ENCODE measurements at regions not wholly inside any gene's neighbourhood (a gene's known extent, or its start where the extent isn't known, plus 50 kb on each side); places are given as distances from the start of the nearest gene placed in this dataset.
"Not testable (repeated sequence)": the region's sequence is repeated elsewhere in the genome, so short reads cannot be mapped to it uniquely, and the experiment has no call there.

DNA sequence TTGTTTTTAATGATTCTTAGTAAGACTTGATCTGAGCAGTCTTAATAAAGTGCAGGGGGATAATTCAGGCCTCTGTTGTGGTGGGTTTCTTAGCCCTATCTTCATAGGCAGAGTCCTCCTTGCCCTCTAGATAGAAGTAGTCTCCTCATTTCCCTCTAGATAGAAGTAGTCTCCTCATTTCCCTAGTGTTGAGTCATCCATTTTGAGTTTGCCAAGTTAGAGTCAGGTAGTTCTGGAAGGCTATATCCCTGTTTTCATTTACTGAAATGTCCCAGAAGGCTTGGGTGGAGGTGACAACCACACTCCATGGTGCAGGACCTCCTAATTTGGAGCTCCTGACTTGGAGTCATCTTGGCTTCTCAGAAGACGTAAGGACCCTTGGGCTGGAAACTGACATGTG lies 384.6 kb downstream of the MLLT3 start:
- no peak for DNase-seq

DNA sequence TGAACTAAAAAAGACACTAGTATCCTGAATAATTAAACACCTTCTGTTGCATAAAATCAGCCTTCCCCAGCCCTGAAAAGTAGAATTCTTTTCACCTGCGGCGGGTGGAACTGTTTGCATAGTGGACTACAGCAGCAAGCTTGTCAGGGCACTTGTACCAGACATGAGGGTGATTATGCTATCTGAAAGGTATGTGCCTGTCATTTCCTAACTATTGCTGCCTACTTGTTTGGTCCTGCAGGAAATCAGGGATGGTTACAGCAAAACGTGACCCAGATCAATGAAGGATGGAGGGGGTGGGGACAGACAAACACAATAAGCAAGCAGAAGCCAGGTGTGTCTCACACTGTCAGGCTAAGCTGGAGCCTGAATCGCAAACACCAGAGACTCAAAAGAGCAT lies 385.6 kb downstream of the MLLT3 start:
- no peak for DNase-seq

DNA sequence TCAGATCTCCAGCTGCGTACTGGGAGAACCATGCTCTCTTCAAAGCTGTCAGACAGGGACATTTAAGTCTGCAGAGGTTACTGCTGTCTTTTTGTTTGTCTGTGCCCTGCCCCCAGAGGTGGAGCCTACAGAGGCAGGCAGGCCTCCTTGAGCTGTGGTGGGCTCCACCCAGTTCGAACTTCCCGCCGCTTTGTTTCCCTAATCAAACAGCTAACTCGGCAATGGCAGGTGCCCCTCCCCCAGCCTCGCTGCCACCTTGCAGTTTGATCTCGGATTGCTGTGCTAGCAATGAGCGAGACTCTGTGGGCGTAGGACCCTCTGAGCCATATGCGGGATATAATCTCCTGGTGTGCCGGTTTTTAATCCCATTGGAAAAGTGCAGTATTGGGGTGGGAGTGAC lies 387.1 kb downstream of the MLLT3 start:
- DNase-seq: not testable (repeated sequence)

DNA sequence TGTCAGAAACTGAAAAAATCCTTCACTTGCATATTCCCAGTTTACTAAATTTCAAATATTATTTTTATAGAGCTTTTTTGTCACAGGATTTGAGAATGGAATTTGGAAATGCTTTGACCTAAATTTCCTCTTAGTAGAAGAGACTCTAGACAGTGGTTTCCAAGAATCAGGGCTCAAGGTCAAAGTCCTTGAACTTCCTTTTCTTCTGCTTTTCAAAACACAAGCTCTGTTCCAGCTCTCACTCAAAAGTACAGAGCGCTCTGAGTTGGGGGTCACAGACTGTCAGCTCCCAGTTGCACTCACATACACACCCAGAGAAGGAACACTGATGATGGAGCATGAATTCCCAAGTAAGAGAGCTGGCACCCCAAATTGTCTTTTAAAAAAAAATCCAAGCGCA lies 394.2 kb downstream of the MLLT3 start:
- no peak for DNase-seq

DNA sequence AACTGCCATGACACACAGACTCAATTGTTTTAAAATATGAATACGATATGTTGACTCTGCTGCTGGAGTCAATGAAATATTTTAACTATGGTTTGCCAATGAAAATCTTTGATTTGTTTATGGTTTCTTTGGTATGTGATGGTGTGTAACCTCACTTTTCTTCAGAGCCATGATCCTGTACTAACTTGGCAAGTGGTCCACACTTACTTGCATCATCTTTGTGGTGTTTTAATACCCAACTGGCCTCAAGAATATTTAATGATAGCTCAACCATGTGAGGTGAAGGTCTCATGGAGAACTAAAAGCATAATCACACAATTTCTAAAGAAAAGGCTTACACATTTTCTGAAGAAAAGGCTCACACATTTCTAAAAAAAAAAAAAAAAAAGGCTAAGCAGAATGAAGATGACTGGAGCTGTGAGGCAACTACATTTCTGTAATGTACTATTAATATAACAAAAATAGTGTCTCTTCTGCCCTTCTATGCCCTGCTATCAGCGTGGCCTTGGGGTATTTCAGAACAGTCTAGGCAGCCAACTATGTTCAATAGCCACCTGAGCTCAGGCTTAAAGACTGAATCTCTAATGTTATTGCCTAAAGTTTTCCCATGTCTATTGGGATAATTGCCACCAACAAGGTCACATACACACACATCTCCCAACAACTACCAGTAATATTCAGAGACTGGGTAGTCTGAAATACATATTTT lies 395.0 kb downstream of the MLLT3 start:
- DNase-seq: no peak

DNA sequence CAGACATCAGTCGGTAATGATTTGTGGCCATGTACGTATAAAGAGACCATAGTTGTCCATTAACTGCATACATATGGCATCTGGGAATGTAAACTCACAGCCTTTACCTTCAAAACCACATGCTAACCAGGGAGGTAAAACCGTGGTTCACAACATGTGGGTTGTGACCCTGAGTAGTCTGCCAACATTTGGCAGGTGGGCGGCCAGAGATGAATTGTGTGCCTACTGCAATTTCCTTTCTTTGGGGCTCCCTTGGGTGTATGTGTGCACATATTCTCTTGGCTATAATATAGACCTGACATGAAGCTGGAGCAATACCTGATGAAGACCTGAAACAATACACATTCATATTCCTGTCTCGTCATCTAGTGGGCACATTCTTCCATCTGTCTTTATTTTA lies 396.0 kb downstream of the MLLT3 start:
- DNase-seq: no peak

DNA sequence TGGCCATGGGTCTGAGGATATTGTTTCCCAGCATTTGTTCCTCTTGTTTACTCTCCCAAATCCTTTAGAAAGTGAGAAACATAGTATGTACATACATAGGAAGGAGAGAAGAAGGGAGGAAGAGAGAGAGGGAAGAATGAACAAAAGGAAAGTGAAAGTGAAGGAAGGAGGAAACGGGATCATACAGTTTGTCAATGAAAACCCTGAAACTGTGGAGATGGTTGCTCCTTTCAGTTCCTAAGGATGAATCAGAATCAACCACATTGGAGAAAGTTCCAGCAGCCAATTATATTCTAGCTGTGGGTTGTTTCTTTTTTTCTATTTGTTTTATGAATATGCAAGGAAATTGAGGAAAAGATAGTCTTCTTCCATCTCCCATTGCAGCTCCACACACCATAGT lies 396.5 kb downstream of the MLLT3 start:
- no peak for DNase-seq

DNA sequence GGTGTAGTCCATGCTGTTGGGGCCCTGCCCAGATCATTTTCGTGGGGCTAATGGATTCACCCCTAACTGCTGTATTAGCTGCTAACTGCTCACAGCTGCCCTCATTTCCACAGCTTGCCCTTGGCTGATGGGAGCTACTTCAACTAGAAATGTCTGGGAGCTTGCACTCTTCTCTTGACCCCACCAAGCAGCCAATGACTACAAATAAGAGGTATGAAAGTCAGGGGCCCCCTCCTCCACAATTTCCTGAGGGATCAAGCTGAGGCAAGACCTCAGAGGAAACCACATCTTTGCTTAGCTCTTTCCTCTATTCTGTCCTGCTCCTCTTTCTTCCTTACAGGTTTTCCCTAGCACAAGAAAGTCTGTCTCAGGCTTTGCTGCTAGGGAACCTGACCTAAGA lies 397.5 kb downstream of the MLLT3 start:
- DNase-seq: no peak

DNA sequence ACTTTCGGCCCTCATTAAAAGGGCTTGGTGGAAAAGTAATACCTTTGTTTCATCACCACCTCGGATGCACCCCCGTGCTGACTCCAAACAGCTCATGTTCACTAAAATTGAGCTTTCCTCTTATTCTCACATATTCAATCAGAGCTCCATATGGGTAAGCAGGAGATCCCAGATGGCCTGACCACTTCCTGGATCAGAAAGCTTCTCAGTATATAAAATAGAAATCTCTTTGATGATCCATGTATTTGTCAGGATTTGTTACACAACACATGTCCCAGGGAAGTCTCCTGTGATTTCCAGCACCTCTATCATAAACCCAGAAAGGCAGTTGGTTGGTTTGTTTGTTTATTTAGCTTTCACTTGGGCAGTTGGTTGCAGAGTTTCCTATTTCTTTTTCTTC lies 402.0 kb downstream of the MLLT3 start:
- DNase-seq: no peak

DNA sequence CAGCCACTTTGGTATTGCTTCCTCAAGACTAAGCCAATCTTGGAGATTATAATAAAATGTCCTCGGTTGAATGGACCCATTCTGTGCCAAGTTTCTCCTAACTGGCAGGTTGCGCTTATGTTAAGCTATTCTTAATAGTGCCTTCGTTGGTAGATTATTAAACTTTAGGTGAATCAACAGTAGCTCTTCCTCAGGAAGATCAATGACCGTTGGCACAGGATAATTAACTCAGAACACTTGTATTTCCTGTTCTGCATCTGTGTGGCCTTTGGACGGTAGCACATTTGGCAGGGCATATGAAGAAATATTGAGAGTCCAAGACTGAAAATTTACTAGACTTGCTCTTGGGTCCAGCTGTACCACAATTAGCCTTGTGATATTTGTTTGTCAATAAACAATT lies 402.9 kb downstream of the MLLT3 start:
- no peak for DNase-seq

DNA sequence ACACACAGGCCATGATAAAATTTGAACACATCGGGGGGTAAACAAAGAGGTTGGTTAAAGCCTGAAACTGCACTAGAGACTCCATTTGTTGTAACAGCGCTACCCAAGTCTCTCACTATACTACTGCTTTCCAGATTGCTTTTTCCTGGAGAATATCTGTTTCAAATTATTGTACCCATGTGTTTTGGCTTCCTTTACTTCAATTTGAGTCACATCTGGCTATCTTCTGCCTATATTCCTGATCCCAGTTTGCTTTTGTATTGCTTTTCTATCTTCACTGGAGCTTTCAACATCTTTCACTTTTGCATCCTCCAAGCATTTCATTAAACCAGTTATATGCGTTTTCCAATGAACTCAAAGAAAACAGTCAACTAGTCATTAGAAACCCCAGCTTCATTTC lies 404.7 kb downstream of the MLLT3 start:
- DNase-seq: no peak

DNA sequence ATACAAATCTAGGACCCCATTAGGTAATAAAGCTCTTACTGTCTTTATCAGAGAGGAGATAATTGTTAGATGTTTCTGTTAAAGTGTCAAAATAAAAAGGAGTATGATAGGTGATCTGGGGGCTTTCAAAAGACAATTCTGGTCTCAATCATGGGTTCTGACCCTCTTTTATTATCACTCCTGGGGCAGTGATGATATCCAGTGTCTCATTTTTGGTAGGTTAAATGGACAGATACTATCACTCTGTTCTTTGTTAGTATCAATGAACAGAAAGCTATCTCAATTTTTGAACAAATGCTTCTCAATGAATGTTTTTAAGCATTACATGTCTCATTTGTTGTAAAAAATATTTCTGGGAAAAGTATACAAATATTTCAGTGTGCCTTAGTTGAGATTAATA lies 405.9 kb downstream of the MLLT3 start:
- no peak for DNase-seq

DNA sequence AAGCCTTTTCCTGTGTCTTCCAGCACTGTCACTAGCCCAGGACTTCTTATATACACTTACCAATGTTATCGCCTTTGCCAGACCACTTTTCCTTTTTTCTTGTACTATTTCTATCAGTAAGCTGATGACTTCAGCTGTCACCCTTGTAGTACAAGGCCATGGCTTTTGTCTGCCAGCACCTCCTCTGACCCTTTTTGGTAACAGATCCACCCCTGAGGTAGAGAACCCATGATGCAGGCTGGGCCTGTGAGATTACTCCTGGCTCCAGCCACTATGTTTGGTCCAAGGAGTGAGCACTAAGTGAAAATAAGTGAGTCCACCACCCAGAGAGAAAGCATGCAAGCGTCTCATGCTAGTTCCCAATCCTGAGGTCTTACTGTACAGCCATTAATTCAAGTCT lies 406.7 kb downstream of the MLLT3 start:
- DNase-seq: no peak

DNA sequence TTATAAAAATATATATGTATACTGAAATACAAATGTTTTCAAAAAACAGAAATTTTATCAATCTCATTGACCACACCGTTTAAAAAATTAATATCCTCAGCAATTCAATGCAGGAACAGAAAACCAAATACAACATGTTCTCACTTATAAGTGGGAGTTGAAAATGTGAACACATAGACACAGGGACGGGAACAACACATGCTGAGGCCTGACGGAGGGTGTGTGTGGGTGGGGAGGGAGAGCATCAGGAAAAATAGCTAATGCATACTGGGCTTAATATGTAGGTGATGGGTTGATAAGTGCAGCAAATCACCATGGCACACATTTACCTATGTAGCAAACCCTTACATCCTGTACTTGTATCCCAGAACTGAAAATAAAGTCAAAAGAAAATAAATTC lies 409.5 kb downstream of the MLLT3 start:
- DNase-seq: no peak

DNA sequence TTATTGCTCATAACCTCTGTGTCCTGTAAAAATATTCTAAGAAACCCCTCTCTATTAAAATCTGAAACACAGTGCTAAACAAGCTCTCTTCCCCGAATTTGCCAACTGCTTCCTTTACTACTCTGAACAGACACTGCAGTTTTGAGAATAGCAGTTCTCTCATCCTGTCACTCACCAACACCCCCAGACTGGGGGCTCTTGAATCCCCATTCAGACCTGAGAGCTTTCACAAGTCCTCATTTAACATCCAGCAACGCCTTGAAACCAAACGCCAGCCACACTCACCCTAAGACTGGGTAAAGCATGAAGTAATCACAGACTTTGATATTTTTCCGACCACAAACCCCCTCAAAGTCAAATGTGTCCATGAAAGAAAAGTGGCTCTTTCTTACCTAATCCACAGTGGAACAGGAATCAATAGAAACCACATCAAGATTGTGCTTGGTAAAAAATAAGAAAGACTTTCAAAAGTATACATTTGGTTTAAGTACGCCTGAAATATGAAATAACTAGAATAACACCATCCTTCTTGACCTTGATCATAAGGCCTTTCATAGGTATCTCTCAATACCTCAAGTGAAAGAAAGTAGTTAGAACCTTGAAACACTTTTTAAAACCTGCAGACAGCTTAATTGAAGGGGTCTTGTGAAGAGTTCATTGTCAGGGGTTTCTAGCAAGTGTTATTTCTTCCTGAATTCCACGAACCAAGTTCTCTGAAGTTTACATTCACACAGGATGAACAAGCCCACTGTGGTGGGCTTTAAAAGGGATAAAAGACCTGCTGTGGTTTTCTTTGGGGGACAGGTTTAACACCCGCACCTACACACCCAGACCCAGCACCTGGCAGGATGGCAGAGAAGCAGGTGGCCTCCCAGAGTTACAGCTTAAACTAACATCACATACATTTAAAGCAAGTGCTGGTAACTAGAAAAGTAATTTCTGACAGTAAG lies 412.6 kb downstream of the MLLT3 start:
- DNase-seq: no peak

DNA sequence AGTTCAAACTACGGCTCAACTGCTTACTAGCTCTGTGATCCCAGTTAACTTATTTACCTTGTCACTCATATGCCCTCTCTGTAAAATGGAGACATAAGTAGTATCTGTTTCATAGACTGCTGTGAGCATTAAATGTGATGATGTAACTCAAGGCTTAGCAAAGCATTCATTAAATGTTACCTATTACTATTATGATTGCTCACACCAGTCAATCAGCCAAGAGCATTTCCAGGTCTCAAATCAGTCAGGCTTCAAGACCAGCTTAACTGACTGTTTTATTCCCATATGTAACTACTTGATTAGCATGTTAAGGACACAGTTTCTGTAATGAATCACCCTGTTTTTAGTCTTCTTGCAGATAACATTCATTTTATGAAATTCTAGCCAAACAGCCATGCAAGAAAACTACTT lies 413.3 kb downstream of the MLLT3 start:
- DNase-seq: no peak

DNA sequence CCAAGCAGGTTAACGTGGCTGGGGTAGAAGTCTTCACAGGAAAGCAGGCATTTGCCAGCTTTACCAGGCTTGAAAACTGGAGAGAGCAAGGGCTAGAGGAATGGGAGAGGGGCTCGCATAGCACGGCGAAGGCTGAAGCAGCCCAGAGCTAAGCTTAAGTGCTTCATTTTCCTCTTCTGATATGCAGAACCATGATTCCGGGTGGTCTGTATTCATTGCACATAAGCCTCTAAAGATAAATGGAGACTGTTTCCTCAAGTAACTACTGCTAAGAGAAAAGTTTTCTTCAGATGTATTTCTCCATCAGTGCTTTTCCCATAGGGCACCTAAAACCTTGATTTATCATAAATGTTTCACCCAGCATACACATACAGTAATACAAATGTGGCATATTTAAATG lies 414.1 kb downstream of the MLLT3 start:
- DNase-seq: no peak

DNA sequence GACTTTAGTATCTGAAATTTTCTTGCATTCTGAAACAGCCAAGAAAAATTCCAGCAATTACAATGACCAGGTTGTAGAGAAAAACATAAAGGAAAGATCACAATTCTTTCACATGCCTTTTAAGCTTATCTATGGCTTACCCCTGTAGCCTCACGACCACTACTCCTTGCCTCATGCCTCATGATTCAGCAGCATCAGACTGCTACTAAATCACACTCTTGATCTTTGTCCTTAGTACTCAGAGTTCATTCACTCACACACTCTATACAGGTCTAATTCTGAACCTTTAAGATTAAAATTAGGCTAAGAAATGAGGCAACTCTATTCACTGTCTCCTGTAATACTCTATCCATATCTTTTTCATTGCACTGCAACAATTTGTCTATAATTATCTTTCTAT lies 415.1 kb downstream of the MLLT3 start:
- DNase-seq: no peak

DNA sequence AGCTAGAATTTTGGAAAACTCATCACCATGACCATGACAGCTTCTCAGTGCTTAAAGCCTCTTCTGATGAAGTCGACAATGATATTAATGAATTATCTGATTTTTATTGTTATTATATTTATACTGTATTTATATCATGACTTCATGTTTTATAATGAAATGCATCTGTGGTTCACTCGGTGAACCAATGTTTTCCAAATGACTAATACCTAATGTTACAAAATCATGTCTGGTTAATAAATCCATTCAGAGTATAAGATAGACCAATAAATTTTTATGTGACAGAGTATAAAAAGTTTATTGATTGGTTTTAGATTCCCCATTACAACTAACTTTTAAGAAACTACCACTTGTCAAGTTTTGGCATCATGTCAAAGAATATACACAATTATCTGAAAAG lies 416.5 kb downstream of the MLLT3 start:
- no peak for DNase-seq

DNA sequence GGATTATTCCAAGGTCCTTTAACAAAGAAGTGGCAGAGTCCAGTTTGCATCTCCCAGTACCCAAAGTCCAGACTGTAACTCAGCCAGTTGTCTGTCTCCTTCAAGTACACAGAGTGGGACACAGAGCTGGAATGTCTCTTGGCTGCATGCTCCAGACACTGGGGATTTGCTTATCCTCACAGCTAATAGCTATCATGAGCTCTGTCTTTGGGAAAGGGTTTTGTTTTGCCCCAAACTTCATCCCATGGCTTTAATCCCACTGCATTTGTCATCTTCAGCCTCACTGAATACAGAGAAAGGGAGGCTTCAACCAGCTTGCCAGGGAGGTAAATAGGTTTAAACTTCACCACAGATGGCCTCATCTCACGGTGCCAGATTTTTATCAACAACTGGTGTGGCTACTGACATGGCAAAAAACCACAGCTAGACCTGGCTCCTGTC lies 412.2 kb upstream of the SLC24A2 start:
- DNase-seq: peak; percentile 98

DNA sequence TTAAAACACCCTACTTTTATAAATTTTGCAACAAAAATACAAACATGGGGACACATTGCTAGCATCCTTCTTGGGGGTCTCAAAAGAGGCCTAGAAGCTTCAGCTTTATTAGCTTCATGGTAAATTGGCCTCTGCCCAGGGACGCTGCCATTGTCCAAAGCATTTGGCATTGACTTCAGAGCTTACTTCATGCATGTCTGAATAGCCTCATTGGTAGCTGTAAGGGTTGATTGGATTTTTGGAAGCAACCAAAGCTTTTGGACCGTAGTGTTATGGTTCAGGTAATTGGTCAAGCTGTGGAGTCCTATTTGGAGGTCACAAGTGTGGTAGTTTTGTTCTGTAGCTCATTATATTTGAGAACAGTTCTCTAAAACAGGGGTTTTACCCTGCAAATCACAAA lies 411.7 kb upstream of the SLC24A2 start:
- DNase-seq: peak; percentile 86

DNA sequence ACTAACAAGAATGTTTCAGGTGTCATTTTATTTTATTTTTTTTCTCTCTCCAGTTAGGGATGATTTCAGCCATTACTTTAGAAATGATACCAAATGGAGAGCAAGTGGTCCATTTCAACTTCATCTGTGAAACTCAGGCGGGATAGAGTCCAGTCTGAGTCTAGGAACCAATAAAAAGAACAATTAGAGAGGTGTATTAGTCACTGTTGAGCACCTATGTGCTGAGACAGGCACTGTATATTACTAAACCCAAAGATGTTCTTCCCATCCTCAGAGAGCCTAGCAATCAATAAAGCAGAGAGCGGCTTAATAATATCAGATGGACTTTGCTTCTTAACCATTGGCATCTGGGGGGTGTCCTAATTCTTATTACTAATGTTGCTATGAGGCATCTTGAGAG lies 410.3 kb upstream of the SLC24A2 start:
- DNase-seq: no peak

DNA sequence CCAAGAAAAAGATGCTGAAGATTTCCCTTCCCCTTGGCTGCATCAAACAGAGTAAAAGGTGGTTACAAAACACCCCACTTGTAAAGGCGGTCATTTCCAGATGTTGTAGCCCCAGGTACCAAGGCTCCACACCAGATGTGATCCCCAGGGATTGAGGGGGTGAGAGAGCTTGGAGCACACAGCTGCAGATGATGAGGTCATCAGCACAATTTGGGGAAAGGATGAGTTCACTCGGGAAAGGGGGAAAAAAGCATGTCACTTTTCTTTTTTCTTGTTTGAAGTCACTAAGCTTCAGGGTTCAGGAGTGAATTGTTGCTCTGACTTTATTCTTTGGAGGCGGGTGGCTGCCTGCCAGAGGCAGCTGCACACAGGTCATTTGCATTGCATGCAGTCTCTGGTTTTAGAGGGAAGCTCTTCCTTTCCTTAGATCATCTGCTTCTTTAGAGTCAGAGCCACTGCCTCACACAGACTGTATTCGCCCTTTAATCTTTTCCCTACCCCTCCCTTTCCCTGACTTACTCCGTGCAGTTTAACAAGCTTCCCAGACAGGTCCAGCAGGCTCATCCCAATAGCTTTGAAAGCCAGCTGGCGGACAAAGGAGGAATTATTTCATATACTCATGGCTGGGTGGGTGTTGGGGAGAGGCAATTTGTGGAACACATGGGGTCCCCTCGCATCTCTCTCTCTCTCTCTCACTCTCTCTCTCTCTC lies 409.3 kb upstream of the SLC24A2 start:
- DNase-seq: no peak
